Ascending aorta (tissue), 2 donors: ENCODE measurements at regions not wholly inside any gene's neighbourhood (a gene's known extent, or its start where the extent isn't known, plus 50 kb on each side); places are given as distances from the start of the nearest gene placed in this dataset.

ENCODE experiments used
- DNase-seq, 2 donors: peaks; one replicate each; pipeline ENCODE4 v3.0.0-alpha.2; 2019; ENCODE audit warnings: low spot score in 2 of 2
- H3K27ac ChIP-seq, 2 donors: fragments of 200-600 bp; sonication (generic); one replicate each; pipeline ENCODE4 v1.5.1; 2016 to 2017; ENCODE audit warnings: mild to moderate bottlenecking in 1 of 2
- H3K27me3 ChIP-seq: fragments of 200-600 bp; sonication (generic); one replicate; pipeline ENCODE4 v1.5.1; 2017
- H3K36me3 ChIP-seq, 2 donors: fragments of 200-600 bp; sonication (generic); one replicate each; pipeline ENCODE4 v1.5.1; 2016
- H3K4me1 ChIP-seq, 2 donors: fragments of 200-600 bp; sonication (generic); one replicate each; pipeline ENCODE4 v1.5.1; 2016 to 2017; ENCODE audit warnings: mild to moderate bottlenecking in 1 of 2
- H3K4me3 ChIP-seq, 2 donors: fragments of 200-600 bp; sonication (generic); one replicate each; pipeline ENCODE4 v1.5.1; 2016 to 2017; ENCODE audit warnings: mild to moderate bottlenecking in 1 of 2
- H3K9me3 ChIP-seq, 2 donors: fragments of 200-600 bp; sonication (generic); one replicate each; pipeline ENCODE4 v1.5.1; 2016
- intact Hi-C: fragments of 100-400 bp; cut with DNase I; formaldehyde crosslinking; loops from one replicate; pipeline ENCODE4 v1.15.1; 2023
- TF ChIP-seq, protein P1 (sequence below), 3 experiments: fragments of 200-600 bp in 2 of 3; fragments of 450-650 bp in 1 of 3; sonication (generic) in 2 of 3; IDR thresholded peaks; one replicate each; pipeline ENCODE4 v1.5.1; 2016 to 2019; ENCODE audit warnings: antibody characterized with exemption in 3 of 3, mild to moderate bottlenecking in 1 of 3, moderate library complexity in 1 of 3

DNA sequence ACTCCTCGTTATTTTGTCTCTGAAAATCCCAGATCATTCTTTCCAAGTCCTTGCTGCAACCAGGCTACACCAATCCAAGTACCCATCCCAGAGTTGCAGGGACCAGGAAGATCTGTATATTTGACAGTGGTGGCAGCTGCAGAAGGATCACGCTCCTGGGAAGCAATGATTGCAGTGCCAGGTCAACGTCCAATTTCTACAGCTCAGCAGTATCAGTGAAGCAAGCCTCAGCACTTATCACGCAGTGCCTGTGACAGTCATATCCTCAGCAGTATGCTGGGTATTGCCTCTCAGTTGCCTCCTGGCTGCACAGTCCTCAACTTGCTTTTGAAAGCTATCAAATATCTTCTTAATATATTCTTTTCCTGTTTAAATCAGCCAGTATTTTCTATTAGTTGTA, 66.7 kb downstream of the BARHL2 start:
- no peak for DNase-seq

DNA sequence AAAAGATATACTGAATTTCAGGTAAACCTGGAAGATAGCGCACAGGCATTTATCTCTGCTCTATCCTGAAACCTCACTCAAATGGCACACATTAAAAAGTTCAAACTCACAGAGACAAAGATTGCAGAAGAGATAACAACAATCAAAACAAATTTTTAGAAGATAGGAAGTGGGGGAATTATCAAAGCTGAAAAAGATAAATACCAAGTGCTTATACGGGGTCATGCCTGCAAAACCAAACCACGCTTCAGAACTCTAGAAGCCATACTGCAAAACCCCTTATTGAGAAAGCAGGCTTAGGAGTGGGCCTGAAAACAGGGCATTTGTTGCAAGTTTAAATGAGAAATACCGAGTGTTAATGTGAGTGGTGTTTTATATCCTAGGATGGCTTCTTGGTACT, 76.8 kb downstream of the BARHL2 start:
- no peak for DNase-seq
- intact Hi-C loops = no loop called here
- H3K27me3 ChIP-seq = no peaks in the 10 kb centered on the region

More for the DNA sequence above, 66.7 kb downstream of the BARHL2 start:
- TF ChIP-seq, protein P1, sequence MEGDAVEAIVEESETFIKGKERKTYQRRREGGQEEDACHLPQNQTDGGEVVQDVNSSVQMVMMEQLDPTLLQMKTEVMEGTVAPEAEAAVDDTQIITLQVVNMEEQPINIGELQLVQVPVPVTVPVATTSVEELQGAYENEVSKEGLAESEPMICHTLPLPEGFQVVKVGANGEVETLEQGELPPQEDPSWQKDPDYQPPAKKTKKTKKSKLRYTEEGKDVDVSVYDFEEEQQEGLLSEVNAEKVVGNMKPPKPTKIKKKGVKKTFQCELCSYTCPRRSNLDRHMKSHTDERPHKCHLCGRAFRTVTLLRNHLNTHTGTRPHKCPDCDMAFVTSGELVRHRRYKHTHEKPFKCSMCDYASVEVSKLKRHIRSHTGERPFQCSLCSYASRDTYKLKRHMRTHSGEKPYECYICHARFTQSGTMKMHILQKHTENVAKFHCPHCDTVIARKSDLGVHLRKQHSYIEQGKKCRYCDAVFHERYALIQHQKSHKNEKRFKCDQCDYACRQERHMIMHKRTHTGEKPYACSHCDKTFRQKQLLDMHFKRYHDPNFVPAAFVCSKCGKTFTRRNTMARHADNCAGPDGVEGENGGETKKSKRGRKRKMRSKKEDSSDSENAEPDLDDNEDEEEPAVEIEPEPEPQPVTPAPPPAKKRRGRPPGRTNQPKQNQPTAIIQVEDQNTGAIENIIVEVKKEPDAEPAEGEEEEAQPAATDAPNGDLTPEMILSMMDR (IDR thresholded peaks at IDR 0.05) = no peak
- no peaks in the 10 kb centered on the region for H3K27me3 ChIP-seq
- no peak overlapping the region for H3K4me3 ChIP-seq
- intact Hi-C loops = no loop called here
- H3K4me1 ChIP-seq = no peaks in the 10 kb centered on the region
- no peaks in the 10 kb centered on the region for H3K9me3 ChIP-seq
- H3K27ac ChIP-seq = no peak overlapping the region
- H3K36me3 ChIP-seq = no peaks in the 10 kb centered on the region

DNA sequence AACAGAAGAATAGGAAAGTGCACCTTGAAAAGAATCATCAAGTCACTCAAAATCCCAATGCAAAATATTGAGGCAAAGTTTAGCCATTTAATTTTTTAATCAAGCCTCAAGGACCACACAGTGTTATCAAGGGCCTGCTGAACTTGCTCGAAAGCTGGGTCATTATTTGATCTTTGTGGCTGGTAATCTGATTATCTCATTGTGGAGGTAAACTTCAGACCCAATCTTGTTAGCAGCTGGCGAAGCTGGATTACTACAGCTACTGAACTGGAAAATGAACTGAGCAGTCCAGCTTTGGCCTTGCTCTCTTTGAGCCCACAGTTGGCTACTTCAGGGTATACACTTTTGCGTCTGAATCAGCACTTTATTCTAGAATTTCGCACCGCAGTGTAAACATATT, 94.4 kb downstream of the BARHL2 start:
- H3K4me1 ChIP-seq = no peaks in the 10 kb centered on the region
- no peaks in the 10 kb centered on the region for H3K9me3 ChIP-seq
- TF ChIP-seq, protein P1 (IDR thresholded peaks at IDR 0.05) = no peak
- no peak overlapping the region for H3K4me3 ChIP-seq
- no peak overlapping the region for H3K27ac ChIP-seq
- DNase-seq = no peak
- no peaks in the 10 kb centered on the region for H3K27me3 ChIP-seq
- intact Hi-C loops = no loop called here
- H3K36me3 ChIP-seq = no peaks in the 10 kb centered on the region

More for the DNA sequence above, 76.8 kb downstream of the BARHL2 start:
- Histone ChIP-seq H3K27ac (no peak overlapping the region), H3K36me3 (no peaks in the 10 kb centered on the region), H3K4me1 (no peaks in the 10 kb centered on the region), H3K9me3 (no peaks in the 10 kb centered on the region), H3K4me3 (no peak overlapping the region)
- TF ChIP-seq, protein P1 (IDR thresholded peaks at IDR 0.05) = no peak

DNA sequence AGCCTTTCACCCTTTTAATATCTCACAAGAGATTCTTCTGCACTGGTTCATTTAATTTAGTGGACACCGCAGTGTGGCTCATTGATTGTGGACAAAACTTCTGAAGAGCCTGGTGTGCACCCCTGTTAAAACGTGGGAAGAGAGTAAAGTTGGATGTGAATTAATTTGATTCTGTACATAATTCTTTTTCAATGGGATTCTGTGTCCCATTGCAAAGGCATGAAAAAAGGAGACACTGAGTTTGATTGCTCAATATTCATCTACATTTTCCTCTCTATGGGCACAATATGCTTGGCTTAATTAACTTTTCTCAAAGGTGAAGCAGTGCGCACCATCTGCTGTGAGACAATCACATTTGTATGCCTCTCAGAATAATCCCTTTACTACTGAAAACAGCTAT, 95.1 kb downstream of the BARHL2 start:
- Histone ChIP-seq H3K4me1 (no peaks in the 10 kb centered on the region), H3K27ac (no peak overlapping the region), H3K36me3 (no peaks in the 10 kb centered on the region), H3K9me3 (no peaks in the 10 kb centered on the region), H3K4me3 (no peak overlapping the region), H3K27me3 (no peaks in the 10 kb centered on the region)
- intact Hi-C loops = no loop called here
- TF ChIP-seq, protein P1 (IDR thresholded peaks at IDR 0.05) = no peak
- DNase-seq = no peak

DNA sequence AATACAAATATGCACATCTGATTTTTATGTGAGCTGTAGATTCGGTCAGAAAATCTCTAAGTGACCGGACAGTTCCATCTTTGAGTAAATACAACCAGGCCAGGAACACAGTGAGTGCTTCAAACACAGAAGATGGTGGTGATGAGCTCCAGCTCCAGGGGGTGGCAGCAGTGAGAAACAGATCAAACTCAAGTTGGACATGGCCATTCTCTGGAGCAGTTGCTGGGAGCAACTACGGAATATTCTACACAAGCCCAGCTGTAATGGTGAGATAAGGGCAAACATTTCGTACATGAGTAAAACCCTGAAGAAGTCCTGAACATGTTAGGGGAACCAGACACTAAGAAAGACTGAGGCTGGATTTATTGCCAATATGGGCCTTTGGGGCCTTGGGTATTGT, 100.7 kb downstream of the BARHL2 start:
- H3K27ac ChIP-seq = no peak overlapping the region
- no peaks in the 10 kb centered on the region for H3K36me3 ChIP-seq
- DNase-seq = no peak
- intact Hi-C loops = no loop called here
- H3K27me3 ChIP-seq = no peaks in the 10 kb centered on the region
- TF ChIP-seq, protein P1 (IDR thresholded peaks at IDR 0.05) = no peak
- H3K4me1 ChIP-seq = no peaks in the 10 kb centered on the region
- H3K4me3 ChIP-seq = no peak overlapping the region
- H3K9me3 ChIP-seq = no peaks in the 10 kb centered on the region

DNA sequence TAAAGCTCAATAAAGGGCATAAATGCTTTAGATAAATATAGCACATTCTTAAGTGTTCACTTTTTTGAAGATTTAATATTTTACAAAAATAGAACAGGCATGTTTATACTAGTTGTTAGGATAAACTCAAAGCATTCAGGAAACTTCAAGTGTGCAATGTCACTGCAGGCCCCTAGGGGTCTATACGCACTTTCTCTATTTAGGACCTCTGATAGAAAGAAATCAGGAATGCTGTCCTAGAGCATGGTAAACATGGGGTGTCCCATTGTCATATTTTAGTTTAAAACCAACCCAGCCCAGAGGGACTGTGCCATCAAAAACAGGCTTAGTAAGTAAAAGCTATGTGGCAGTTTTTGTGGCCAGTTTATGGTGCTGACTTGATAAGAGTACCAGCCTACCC, 102.2 kb downstream of the BARHL2 start:
- no peak overlapping the region for H3K4me3 ChIP-seq
- H3K27ac ChIP-seq = no peak overlapping the region
- no peaks in the 10 kb centered on the region for H3K9me3 ChIP-seq
- no peak for DNase-seq
- TF ChIP-seq, protein P1 (IDR thresholded peaks at IDR 0.05) = peak in 2 of 3 experiments; percentile 19 to 31
- intact Hi-C loops = no loop called here
- H3K36me3 ChIP-seq = no peaks in the 10 kb centered on the region
- H3K27me3 ChIP-seq = no peaks in the 10 kb centered on the region
- H3K4me1 ChIP-seq = no peaks in the 10 kb centered on the region
